ENCODE measurements at regions not wholly inside any gene's neighbourhood (a gene's known extent, or its start where the extent isn't known, plus 50 kb on each side); places are given as distances from the start of the nearest gene placed in this dataset.

DNA sequence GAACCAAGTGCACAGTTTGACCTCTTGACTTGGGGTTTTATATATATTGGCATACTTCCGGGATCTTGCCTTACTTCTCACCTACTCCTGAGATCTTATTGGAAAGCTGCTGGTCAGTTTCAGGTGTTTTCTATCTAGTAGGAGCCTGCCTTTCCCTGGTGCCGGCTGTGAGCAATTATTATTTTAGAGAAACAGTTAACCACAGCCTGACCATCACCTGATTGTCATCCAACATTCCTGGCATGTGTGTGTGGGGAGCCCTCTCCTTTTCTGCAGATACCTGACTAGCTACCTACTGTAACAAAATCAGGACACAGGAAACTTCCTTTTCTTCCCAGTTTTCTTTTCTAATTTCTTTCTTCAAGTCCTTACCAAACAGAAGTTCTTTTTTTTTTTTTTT, 220.4 kb downstream of the ATP23 start:
- intact Hi-C loops (cut with micrococcal nuclease), result no loop called here
- H3K4me3 Mint-ChIP-seq, result no peak overlapping the region

DNA sequence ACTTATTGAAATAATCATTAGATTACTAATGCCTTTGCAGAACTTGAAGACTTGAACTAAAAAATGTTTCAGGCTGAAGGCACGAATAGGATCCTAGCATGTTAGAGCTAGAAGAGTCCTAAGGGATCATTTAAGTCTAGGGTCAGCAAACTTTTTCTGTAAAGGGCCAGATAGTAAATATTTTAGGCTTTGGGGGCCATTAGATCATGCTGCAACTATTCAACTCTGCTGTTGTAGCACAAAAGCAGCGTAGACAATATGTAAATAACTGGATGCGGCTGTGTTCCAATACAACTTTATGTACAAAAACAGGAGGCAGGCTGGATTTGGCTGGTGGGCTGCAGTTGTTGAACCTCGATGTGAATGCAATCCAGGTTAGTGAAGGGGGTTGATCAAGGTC, 221.7 kb downstream of the ATP23 start:
- Histone ChIP-seq H3K4me1 (ENCODE audit: control insufficient read depth, insufficient read depth, low read length) (no peaks in the 10 kb centered on the region), H3K27ac (ENCODE audit: low read length) (no peak overlapping the region), H3K4me3 (ENCODE audit: low read length) (no peak overlapping the region), H3K9me3 (ENCODE audit: control insufficient read depth, insufficient read depth, low read length) (no peaks in the 10 kb centered on the region), H3K36me3 (ENCODE audit: control insufficient read depth, insufficient read depth, low read length) (no peaks in the 10 kb centered on the region), H3K27me3 (ENCODE audit: control insufficient read depth, insufficient read depth, low read length) (no peaks in the 10 kb centered on the region)
- no peak overlapping the region for H3K27ac Mint-ChIP-seq
- DNase-seq (no peak), ATAC-seq (no peak)
- H3K27me3 Mint-ChIP-seq (ENCODE audit: low read depth in 2 of 2), result peaks cover 2 to 10% of the 10 kb centered on the region in 2 donors
- intact Hi-C loops (cut with micrococcal nuclease), result no loop called here
- H3K9me3 Mint-ChIP-seq, result no peaks in the 10 kb centered on the region
- H3K4me1 Mint-ChIP-seq, result no peaks in the 10 kb centered on the region
- 87% methylated on average over 4 of the region's 4 CpGs for WGBS (ENCODE audit: insufficient coverage)
- H3K4me3 Mint-ChIP-seq, result no peak overlapping the region
- H3K36me3 Mint-ChIP-seq, result no peaks in the 10 kb centered on the region
- TF ChIP-seq CTCF (IDR thresholded peaks at IDR 0.05), result no peak

More for the DNA sequence above, 220.4 kb downstream of the ATP23 start:
- no peak overlapping the region for H3K27ac Mint-ChIP-seq
- no peak overlapping the region for H3K4me3 ChIP-seq (ENCODE audit: low read length)
- ATAC-seq (no peak), DNase-seq (no peak)
- H3K27me3 Mint-ChIP-seq (ENCODE audit: low read depth in 2 of 2), result peaks cover 2 to 13% of the 10 kb centered on the region in 2 donors
- H3K4me1 Mint-ChIP-seq, result no peaks in the 10 kb centered on the region
- no CpG with 5 or more reads among the region's 2 CpGs for WGBS (ENCODE audit: insufficient coverage)
- no peaks in the 10 kb centered on the region for H3K27me3 ChIP-seq (ENCODE audit: control insufficient read depth, insufficient read depth, low read length)
- no peak overlapping the region for H3K27ac ChIP-seq (ENCODE audit: low read length)
- no peaks in the 10 kb centered on the region for H3K9me3 ChIP-seq (ENCODE audit: control insufficient read depth, insufficient read depth, low read length)
- no peaks in the 10 kb centered on the region for H3K4me1 ChIP-seq (ENCODE audit: control insufficient read depth, insufficient read depth, low read length)
- TF ChIP-seq CTCF (IDR thresholded peaks at IDR 0.05), result no peak
- no peaks in the 10 kb centered on the region for H3K36me3 ChIP-seq (ENCODE audit: control insufficient read depth, insufficient read depth, low read length)
- no peaks in the 10 kb centered on the region for H3K36me3 Mint-ChIP-seq
- H3K9me3 Mint-ChIP-seq, result no peaks in the 10 kb centered on the region

DNA sequence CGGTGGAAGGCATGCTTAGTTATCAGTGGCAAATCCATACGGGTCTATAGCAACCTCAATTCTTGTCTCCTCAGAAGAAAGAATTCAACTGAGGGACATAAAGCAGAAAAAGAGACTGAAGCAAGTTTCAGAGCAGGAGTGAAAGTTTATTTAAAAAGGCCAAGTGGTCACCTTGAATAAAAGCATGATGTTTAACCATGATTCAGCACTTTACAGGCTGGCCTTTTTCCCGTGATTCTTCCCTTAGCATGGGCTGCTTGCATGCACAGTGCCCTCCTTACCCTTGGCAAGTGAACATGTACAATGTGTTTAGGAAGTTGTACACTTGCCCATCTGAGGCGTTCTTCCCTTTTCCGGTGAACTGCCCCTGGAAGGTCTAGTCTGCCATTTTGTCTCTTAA, 225.3 kb downstream of the ATP23 start:
- Mint-ChIP-seq H3K4me3 (no peak overlapping the region), H3K9me3 (no peaks in the 10 kb centered on the region), H3K4me1 (no peaks in the 10 kb centered on the region), H3K27ac (no peak overlapping the region), H3K27me3 (ENCODE audit: low read depth in 2 of 2) (peaks cover 0 to 2% of the 10 kb centered on the region in 2 donors), H3K36me3 (no peaks in the 10 kb centered on the region)
- intact Hi-C loops (cut with micrococcal nuclease), result no loop called here
- no peak overlapping the region for H3K4me3 ChIP-seq (ENCODE audit: low read length)
- H3K27me3 ChIP-seq (ENCODE audit: control insufficient read depth, insufficient read depth, low read length), result no peaks in the 10 kb centered on the region
- no peaks in the 10 kb centered on the region for H3K4me1 ChIP-seq (ENCODE audit: control insufficient read depth, insufficient read depth, low read length)
- TF ChIP-seq CTCF (IDR thresholded peaks at IDR 0.05), result no peak
- ATAC-seq, result no peak
- no peaks in the 10 kb centered on the region for H3K9me3 ChIP-seq (ENCODE audit: control insufficient read depth, insufficient read depth, low read length)
- no peaks in the 10 kb centered on the region for H3K36me3 ChIP-seq (ENCODE audit: control insufficient read depth, insufficient read depth, low read length)
- whole genome bisulfite sequencing (ENCODE audit: insufficient coverage), result 70% methylated on average over 5 of the region's 5 CpGs
- DNase-seq, result no peak
- H3K27ac ChIP-seq (ENCODE audit: low read length), result no peak overlapping the region

DNA sequence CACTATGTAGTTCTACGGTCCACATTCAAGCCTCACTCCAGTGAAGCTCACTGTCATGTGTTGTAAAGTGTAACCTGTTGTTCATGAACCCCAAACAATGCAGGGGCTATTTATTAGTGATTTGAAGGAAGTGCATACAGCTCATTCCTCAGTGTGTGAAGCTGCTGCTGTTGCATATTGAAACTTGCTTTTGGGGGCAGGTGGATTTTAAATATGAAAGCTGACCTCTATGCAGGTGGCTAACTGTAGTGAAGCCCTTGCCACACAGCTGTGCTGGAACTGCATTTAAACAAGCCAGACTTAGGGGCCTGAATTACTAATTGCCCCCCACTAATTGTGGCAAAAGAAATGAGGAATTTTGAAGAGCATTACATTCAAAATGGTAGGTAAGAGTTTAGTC, 226.3 kb downstream of the ATP23 start:
- Mint-ChIP-seq H3K4me1 (no peaks in the 10 kb centered on the region), H3K9me3 (no peaks in the 10 kb centered on the region), H3K4me3 (no peak overlapping the region), H3K27ac (no peak overlapping the region), H3K27me3 (ENCODE audit: low read depth in 2 of 2) (peaks cover 0 to 2% of the 10 kb centered on the region in 2 donors), H3K36me3 (no peaks in the 10 kb centered on the region)
- no peak for DNase-seq
- no peak for ATAC-seq
- no peak for TF ChIP-seq CTCF (IDR thresholded peaks at IDR 0.05)
- H3K27me3 ChIP-seq (ENCODE audit: control insufficient read depth, insufficient read depth, low read length), result no peaks in the 10 kb centered on the region
- H3K4me3 ChIP-seq (ENCODE audit: low read length), result no peak overlapping the region
- intact Hi-C loops (cut with micrococcal nuclease), result no loop called here
- WGBS (ENCODE audit: insufficient coverage), result 0% methylated on average over 1 of the region's 1 CpG
- no peaks in the 10 kb centered on the region for H3K36me3 ChIP-seq (ENCODE audit: control insufficient read depth, insufficient read depth, low read length)
- no peaks in the 10 kb centered on the region for H3K4me1 ChIP-seq (ENCODE audit: control insufficient read depth, insufficient read depth, low read length)
- no peak overlapping the region for H3K27ac ChIP-seq (ENCODE audit: low read length)
- H3K9me3 ChIP-seq (ENCODE audit: control insufficient read depth, insufficient read depth, low read length), result no peaks in the 10 kb centered on the region

All from natural killer cell (primary cell).